Mucosa of stomach (tissue), 1 donor: ENCODE measurements at regions not wholly inside any gene's neighbourhood (a gene's known extent, or its start where the extent isn't known, plus 50 kb on each side); places are given as distances from the start of the nearest gene placed in this dataset.

Source experiments
- H3K27me3 ChIP-seq: one replicate; pipeline ENCODE4 v1.7.0; 2013; ENCODE audit warnings: mild to moderate bottlenecking, low read length; ENCODE audit not compliant: control insufficient read depth, insufficient read depth
- H3K36me3 ChIP-seq: one replicate; pipeline ENCODE4 v1.7.0; 2013; ENCODE audit warnings: low read length; ENCODE audit not compliant: control insufficient read depth, insufficient read depth
- H3K4me1 ChIP-seq: one replicate; pipeline ENCODE4 v1.7.0; 2013; ENCODE audit warnings: mild to moderate bottlenecking, low read length; ENCODE audit not compliant: control insufficient read depth, insufficient read depth
- H3K4me3 ChIP-seq: one replicate; pipeline ENCODE4 v1.7.0; 2013; ENCODE audit warnings: low read length
- H3K9ac ChIP-seq: one replicate; pipeline ENCODE4 v1.7.0; 2013; ENCODE audit warnings: mild to moderate bottlenecking, low read length, moderate library complexity
- H3K9me3 ChIP-seq: one replicate; pipeline ENCODE4 v1.7.0; 2013; ENCODE audit warnings: mild to moderate bottlenecking, low read length, moderate library complexity; ENCODE audit not compliant: control insufficient read depth
- donor health status: Pancreatic carcinoma.

DNA sequence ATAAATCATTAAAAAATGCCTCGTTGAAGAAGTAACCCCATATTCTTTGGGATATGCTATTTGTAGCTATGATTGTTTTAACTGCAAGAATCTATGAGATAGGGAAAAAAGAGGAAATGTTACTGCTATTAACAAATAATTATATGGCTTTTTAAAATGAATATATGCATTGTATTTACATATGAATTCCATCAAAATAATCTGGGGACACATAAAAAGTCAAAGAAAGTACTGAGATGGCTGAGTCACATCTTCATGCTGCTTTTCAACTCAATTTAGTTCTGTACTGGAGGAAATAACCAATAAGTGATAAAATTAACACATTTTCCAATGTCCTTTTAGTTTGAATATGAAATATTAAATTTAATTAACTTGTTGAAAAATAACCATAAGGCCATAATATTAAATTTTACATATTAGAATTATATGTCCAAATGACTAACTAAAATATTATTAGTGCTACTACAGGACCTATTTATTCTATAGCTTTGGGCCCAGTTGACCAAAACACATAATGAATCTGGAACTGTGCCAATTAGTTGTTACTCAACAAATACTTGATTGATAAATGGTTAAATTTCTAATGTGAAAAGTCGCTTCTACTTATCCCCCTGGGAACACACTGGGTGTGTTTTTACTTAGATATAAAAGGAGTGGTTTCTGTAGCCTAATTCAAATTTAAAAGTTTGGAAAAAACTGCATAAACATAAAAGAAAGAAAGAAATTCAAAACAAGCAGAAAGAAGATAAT lies 214.6 kb upstream of the PFKP start:
- H3K4me1 ChIP-seq = no peaks in the 10 kb centered on the region
- no peaks in the 10 kb centered on the region for H3K9me3 ChIP-seq
- no peaks in the 10 kb centered on the region for H3K27me3 ChIP-seq
- no peak overlapping the region for H3K4me3 ChIP-seq
- no peaks in the 10 kb centered on the region for H3K36me3 ChIP-seq
- H3K9ac ChIP-seq = no peak overlapping the region

DNA sequence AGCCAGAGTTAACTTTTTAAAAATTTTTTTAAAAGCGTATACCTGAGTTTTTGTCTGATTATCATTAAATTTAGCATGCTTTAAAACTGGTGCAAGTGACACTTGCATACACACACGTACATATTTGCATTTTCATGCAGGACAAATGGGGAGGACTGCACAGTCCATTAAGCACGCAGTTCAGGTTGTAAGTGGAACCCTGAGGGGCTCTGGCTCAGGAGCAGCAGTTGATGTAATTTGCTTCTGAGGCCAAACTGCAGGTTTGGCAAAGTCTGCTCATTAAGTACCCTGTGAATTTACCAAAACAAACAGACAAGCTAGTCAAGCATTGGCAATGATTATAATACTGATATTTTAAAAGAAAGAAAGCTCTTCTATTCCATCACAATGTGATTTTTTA lies 215.8 kb upstream of the PFKP start:
- Histone ChIP-seq H3K4me3 (no peak overlapping the region), H3K36me3 (no peaks in the 10 kb centered on the region), H3K4me1 (no peaks in the 10 kb centered on the region), H3K27me3 (no peaks in the 10 kb centered on the region), H3K9ac (no peak overlapping the region), H3K9me3 (no peaks in the 10 kb centered on the region)

DNA sequence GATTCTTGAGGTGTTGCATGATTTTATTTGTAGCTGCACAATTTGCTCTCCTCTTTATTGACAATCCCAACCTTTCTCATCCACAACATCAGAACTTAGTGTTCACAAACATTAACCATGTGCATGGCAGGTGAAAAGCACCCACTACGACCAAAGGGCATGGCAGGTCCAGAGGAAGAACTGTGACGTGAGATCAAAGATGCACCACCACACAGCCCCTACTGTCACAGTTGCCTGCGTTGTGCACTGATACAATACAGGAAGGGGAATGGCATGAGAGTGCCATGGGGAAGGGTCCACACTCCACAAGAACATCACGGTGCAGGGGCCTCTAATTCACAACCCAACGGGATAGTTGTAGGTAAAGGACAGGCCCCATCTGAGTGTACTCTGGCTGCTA lies 217.1 kb upstream of the PFKP start:
- H3K27me3 ChIP-seq = no peaks in the 10 kb centered on the region
- no peak overlapping the region for H3K4me3 ChIP-seq
- H3K4me1 ChIP-seq = no peaks in the 10 kb centered on the region
- no peaks in the 10 kb centered on the region for H3K36me3 ChIP-seq
- no peak overlapping the region for H3K9ac ChIP-seq
- H3K9me3 ChIP-seq = no peaks in the 10 kb centered on the region

DNA sequence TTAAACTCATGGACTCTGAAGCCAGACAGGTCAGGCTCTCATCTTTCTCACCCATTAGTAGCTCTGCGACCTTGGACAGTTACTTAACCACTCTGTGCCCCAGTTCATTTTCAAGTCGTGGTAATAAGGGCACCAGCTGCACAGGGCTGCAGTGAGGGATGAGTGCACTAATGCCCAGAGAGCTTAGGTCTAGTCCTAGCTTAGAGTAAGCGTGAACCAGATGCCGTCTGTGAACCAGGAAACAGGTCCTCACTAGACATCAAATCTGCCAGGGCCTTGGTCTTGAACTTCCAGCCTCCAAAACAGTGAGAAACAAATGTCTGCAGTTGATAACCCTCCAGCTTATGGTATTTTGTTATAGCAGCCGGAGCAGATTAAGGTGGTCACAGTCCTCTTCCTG lies 222.4 kb upstream of the PFKP start:
- no peaks in the 10 kb centered on the region for H3K36me3 ChIP-seq
- H3K4me3 ChIP-seq = no peak overlapping the region
- no peaks in the 10 kb centered on the region for H3K9me3 ChIP-seq
- no peaks in the 10 kb centered on the region for H3K27me3 ChIP-seq
- no peak overlapping the region for H3K9ac ChIP-seq
- no peaks in the 10 kb centered on the region for H3K4me1 ChIP-seq

DNA sequence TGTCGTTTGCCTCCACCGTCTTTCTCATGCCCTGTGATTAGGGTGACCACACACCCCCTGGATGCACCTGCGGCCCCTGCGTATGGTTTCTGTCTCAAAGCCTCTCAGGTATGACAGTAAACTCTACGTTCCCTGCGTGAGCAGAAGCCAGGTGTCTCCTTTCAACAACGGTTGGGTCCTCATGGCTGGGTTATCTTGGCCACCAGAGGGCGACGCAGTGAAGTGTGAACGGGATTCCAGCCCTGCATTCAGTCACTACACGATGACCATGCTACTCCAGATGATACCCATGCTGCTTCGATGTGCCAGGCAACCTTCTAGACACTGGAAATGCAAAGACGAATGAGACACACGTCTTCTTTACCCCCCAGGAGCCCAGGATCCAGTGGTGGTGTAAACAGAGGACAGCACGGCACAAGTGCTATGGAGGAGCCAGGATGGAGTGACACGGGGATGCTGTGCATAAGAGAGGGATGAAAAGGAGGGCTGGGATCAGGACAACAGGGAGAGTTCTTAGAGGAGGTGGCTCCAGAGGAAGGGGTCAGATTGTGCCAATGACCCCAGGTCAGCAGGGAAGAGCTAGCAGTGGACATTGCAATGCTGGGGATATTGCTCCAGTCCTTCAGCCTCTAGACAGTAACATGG lies 228.1 kb upstream of the PFKP start:
- Histone ChIP-seq H3K36me3 (no peaks in the 10 kb centered on the region), H3K4me1 (no peaks in the 10 kb centered on the region), H3K9me3 (no peaks in the 10 kb centered on the region), H3K27me3 (peaks cover 3% of the 10 kb centered on the region), H3K4me3 (no peak overlapping the region), H3K9ac (no peak overlapping the region)

DNA sequence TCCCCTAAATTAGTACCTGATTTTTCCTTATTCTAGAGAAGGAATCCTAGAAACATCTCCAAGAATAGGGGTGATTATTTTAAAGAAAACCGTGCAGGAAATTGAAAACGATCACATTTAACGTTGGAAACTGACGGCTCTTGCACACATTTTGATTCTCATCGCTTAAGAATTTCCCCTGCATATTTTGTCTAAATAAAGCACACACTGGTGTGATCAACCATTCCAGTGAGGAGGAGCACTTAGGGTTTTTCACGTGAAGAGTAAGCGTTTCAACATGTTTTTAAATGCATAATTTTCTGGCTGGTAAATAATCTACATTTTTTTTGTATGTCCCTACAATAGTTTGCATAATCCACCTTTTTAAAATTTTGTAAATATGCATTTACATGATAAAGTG lies 229.7 kb upstream of the PFKP start:
- Histone ChIP-seq H3K27me3 (peaks cover 3% of the 10 kb centered on the region), H3K9me3 (no peaks in the 10 kb centered on the region), H3K9ac (no peak overlapping the region), H3K36me3 (no peaks in the 10 kb centered on the region), H3K4me3 (no peak overlapping the region), H3K4me1 (no peaks in the 10 kb centered on the region)

DNA sequence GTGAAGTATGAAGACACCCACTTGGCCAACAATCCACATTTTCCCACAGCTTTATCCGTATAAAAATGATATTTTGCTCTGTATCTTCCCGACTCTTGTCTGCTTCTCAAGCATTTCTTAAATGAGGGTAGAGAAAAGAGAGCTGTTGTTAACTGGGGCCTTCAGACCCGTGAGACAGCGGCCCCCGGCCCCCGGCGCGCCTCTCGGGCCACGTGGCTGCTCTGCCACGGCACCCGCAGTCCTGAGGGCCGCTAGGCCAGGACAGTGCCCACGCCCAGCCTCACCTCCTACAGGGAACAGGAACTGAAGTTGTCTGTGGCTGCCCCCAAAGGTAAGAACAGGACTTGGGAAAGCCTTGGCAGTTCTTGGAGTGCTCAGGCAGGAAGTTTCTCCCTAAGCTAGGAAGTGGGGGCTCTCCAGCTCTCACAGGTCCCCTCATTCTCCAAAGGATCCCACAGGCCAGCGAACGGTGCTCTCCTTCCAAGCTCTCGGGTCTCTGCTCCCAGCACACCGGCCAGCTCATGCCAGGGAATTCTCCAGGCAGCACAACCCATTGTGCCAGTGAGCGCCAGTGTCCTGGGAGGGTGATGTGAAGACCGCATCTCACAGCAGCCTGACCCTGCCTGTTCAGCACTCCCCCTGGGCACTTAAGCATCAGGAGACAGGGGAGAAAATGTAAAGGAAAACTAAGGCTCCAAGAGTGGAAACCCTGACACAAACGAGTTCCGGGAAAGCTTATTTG lies 230.3 kb upstream of the PFKP start:
- no peaks in the 10 kb centered on the region for H3K4me1 ChIP-seq
- H3K36me3 ChIP-seq = no peaks in the 10 kb centered on the region
- H3K4me3 ChIP-seq = no peak overlapping the region
- peaks cover 3% of the 10 kb centered on the region for H3K27me3 ChIP-seq
- no peaks in the 10 kb centered on the region for H3K9me3 ChIP-seq
- no peak overlapping the region for H3K9ac ChIP-seq

DNA sequence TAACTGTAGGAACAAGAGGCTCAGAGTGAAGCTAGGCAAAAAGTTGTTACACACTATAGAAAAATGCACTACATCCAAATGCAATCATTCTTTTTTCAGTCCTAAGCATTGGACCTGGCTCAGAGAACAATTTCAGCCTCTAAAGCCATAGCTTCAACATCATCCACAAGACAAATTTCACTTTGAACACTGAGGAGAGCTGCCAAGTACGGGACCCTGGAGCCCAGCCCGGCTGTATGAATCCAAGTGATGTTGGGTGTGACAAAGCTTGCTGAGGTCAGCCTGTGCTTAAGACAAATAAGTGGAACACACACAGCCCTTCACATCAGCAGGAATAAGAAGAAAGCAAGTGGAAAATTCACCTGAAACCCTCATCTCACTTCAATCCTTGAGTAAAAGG lies 233.1 kb upstream of the PFKP start:
- Histone ChIP-seq H3K27me3 (no peaks in the 10 kb centered on the region), H3K36me3 (no peaks in the 10 kb centered on the region), H3K4me1 (no peaks in the 10 kb centered on the region), H3K4me3 (no peak overlapping the region), H3K9me3 (no peaks in the 10 kb centered on the region), H3K9ac (no peak overlapping the region)

DNA sequence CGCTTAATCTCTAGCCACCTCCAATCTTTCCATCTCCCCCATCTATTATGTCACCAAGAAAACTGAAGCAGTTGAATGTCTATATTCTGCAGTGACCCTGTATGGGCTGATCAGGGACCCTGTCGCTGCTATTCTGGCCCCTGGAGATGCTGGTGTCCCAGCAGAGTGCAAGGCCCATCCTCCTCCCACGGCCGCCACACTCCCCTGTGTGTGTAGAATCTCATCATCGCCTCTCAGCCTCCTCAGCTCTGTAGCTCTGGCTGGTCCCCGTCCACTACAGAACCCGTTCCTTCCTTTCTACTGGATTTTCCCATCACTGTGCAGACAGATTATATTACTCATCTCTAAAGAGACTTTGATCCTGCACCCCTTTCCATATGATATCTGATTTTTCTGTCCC lies 235.8 kb upstream of the PFKP start:
- H3K9ac ChIP-seq = no peak overlapping the region
- H3K27me3 ChIP-seq = no peaks in the 10 kb centered on the region
- no peaks in the 10 kb centered on the region for H3K9me3 ChIP-seq
- H3K36me3 ChIP-seq = no peaks in the 10 kb centered on the region
- H3K4me1 ChIP-seq = no peaks in the 10 kb centered on the region
- H3K4me3 ChIP-seq = no peak overlapping the region

DNA sequence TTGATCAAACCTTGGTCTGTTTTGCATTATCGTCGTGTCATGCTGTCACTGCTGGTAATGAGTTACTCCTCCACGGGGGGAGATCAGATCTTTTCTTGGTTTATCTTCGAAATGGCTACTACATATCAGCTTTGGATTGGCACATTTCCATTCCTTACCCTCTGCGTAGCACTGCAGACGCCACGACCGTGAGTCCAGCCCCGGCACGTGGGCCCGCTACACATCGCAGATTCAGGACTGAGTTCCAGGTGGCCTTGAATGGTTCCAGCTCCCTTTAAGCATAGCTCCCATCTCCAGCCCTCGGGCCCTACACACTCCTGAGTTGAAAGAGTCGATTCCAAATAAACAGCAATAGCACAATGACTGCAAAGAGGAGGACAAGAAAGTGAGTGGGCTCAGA lies 238.6 kb upstream of the PFKP start:
- H3K9ac ChIP-seq = no peak overlapping the region
- no peaks in the 10 kb centered on the region for H3K27me3 ChIP-seq
- H3K4me1 ChIP-seq = no peaks in the 10 kb centered on the region
- H3K36me3 ChIP-seq = no peaks in the 10 kb centered on the region
- no peak overlapping the region for H3K4me3 ChIP-seq
- H3K9me3 ChIP-seq = no peaks in the 10 kb centered on the region

DNA sequence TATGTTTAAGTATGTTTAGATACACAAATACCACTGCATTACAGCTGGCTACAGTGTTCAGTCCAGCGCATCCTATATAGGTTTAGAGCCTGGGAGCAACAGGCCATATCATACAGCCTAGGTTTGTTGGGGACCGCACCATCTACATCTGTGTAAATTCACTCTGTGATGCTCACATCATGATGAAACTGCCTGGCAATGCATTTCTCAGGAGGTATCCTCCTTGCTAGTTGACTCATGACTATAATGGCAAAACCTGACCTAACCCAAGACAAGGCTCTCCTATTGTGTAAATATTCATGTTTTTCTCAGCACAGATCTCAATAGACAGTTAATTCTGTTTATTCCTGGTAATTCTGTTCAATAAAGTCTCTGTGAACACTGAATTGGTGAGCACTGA lies 240.7 kb upstream of the PFKP start:
- H3K36me3 ChIP-seq = no peaks in the 10 kb centered on the region
- no peak overlapping the region for H3K4me3 ChIP-seq
- no peaks in the 10 kb centered on the region for H3K4me1 ChIP-seq
- no peak overlapping the region for H3K9ac ChIP-seq
- H3K9me3 ChIP-seq = no peaks in the 10 kb centered on the region
- H3K27me3 ChIP-seq = no peaks in the 10 kb centered on the region

DNA sequence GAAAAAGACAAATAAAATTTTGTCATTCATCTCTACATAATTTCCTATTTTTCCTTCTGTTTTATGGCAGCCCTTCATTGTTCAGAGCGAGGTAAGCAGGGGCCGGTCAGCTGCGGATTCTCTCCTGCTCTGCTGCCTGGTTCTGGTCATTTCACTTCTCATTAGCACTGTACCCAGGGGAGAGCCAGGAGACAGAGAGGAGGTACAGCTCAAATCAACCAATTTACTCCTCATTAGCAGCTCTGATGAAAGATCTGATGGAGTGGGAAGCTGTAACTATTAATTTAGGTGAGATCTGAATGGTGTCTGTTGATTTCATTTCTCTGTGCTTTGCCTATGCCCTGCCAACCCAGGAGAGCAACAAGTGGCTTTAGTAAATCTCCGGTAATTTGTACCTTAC lies 241.5 kb upstream of the PFKP start:
- H3K9ac ChIP-seq = no peak overlapping the region
- no peaks in the 10 kb centered on the region for H3K9me3 ChIP-seq
- H3K4me3 ChIP-seq = no peak overlapping the region
- H3K36me3 ChIP-seq = no peaks in the 10 kb centered on the region
- no peaks in the 10 kb centered on the region for H3K4me1 ChIP-seq
- H3K27me3 ChIP-seq = no peaks in the 10 kb centered on the region
